Epithelial cell of esophagus (primary cell): ENCODE measurements at regions not wholly inside any gene's neighbourhood (a gene's known extent, or its start where the extent isn't known, plus 50 kb on each side); places are given as distances from the start of the nearest gene placed in this dataset.

Source experiments
- DNase-seq: peaks from one replicate; pipeline ENCODE4 v3.0.0; 2010; ENCODE audit warnings: low read depth
- H3K4me3 ChIP-seq: 2 replicates; pipeline ENCODE4 v1.5.1; 2011; ENCODE audit warnings: mild to moderate bottlenecking, low read length, control low read depth
- TF ChIP-seq, protein P1 (sequence below): IDR thresholded peaks from 2 replicates; pipeline ENCODE4 v1.5.1; 2011; ENCODE audit warnings: low read depth, mild to moderate bottlenecking, low read length, control low read depth, inconsistent platforms; ENCODE audit not compliant: insufficient read depth; ENCODE audit errors: missing control alignments

DNA sequence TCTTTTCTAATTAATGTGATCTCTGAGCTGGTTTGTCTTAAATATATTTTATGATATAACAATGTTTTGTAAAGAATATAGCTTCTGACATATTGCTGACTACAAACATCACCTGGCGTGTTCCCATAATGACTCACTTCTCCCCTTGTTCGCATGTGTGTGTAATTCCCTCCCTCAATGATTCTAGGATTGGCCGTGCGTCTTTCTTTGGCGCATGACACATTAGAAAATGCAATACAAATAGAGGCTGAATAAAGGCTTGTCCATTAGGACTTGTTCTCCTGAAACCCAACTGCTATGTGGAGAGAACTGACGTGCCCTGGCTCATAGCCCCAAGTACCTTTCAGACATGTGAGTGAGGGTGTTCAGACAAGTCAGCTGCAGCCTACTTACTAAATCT lies 159.7 kb upstream of the CDH20 start:
- H3K4me3 ChIP-seq = no peak overlapping the region
- peak; percentile 41 for DNase-seq
- TF ChIP-seq, protein P1, sequence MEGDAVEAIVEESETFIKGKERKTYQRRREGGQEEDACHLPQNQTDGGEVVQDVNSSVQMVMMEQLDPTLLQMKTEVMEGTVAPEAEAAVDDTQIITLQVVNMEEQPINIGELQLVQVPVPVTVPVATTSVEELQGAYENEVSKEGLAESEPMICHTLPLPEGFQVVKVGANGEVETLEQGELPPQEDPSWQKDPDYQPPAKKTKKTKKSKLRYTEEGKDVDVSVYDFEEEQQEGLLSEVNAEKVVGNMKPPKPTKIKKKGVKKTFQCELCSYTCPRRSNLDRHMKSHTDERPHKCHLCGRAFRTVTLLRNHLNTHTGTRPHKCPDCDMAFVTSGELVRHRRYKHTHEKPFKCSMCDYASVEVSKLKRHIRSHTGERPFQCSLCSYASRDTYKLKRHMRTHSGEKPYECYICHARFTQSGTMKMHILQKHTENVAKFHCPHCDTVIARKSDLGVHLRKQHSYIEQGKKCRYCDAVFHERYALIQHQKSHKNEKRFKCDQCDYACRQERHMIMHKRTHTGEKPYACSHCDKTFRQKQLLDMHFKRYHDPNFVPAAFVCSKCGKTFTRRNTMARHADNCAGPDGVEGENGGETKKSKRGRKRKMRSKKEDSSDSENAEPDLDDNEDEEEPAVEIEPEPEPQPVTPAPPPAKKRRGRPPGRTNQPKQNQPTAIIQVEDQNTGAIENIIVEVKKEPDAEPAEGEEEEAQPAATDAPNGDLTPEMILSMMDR = no peak

DNA sequence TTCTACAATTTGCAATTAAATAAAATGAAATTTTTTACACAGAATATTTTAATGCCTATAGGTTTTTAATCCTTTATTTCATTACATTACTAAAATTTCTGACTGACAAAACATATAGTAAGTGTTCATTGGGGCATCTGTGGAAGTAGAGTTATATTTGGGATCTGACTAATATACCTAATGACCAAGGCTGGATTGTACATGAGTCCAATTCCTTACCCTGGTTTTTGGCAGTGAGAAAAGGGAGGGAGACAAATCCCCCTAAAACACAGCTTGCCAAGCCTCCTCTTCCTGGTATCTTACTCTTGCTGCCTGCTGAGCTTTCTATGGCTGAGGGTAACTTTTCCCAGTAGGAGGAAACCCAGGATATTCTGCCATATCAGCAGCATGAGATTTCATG lies 149.4 kb upstream of the CDH20 start:
- DNase-seq = no peak
- TF ChIP-seq, protein P1 = no peak
- H3K4me3 ChIP-seq = no peak overlapping the region

DNA sequence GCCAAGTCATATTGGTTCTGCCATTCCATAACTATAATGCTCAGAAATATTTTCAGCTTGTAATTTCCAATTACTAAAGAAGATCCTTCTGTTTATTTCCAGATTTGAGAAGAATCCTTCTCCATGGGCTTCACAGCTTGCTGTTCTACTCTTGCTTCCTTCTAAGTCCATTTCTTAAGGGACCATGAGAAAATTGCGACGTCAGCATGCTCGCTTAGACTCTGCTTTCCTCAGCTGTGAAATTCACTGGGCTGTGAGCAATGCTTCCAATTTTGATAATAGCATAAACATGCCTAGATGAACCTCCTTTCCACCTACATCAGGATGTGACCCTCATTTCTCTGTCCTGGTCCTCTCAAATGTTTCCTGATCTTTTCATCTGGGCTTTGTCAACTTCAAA lies 145.3 kb upstream of the CDH20 start:
- TF ChIP-seq, protein P1 = no peak
- no peak for DNase-seq
- no peak overlapping the region for H3K4me3 ChIP-seq

DNA sequence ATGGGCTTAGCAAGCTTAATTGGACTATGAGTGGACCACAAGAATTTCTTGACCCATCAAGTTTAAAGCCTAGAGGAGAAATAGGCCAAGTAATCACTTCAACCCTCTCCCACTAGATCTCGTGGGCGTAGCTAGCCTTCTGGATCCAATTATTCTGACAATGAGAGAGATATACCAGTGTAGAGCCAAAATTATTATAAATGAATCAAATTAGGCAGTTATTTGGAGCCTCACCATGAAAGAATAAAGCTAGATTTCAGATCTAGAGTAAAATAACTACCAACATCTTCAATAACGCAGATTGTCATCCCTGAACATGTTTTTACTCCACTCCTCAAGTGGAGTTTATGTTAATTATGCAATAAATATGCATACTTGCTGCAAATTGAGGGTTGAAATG lies 143.9 kb upstream of the CDH20 start:
- H3K4me3 ChIP-seq = no peak overlapping the region
- no peak for DNase-seq
- TF ChIP-seq, protein P1 = no peak

DNA sequence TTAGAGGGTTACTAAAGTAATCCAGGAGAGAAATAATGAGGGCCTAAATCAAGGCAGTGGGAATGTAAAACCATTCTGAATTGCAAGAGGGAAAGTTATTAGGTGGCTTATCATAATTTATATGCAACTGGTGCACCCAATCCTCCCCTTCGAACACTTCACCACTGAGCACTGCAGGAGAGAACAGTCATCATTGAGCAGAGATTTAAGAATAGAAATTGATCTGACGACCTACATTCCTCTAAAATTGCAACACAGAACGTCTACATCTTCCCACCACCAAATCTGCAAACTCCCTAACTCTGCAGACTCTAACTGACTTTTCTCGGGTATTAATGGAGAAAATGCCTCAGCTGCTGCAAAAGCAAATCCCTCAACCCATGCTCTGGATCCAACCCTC lies 138.5 kb upstream of the CDH20 start:
- no peak overlapping the region for H3K4me3 ChIP-seq
- TF ChIP-seq, protein P1 = no peak
- DNase-seq = no peak

DNA sequence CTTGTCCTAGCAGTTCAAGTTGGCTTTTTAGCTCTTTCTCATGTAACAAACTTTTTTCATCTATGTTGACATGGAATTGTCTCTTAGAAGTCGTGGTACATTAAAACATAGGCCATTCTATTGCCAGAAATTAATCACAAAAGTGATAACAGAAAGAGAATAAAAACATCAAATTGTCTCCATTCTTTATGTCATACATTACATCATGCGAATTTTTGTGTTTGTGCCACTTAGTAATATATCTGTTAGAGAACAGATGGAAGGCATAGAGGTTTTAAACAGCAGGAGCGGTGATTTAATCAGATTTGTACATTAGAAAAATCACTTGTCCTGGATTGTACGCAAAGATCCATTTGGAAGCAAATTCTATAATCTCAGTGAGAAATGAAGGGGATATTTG lies 136.5 kb upstream of the CDH20 start:
- TF ChIP-seq, protein P1 = no peak
- no peak for DNase-seq
- no peak overlapping the region for H3K4me3 ChIP-seq

DNA sequence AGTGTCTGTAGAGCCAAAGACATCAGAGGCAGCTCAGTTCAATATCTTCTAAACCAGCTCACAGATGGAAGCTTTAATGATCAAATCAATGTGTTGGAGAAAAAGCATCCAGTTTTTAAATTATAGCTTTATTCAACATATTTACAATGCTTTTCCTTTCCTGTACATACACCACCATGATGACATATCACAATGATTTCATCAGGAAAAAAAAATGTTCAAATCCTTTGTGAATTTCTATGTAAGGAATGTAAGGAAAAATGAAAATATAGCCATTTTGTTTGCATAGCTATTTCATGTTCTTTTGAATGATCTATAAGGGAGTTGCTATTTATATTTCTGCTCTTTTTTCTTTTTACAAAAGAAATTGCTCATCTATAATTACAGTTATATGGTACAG lies 134.7 kb upstream of the CDH20 start:
- TF ChIP-seq, protein P1 = no peak
- DNase-seq = no peak
- H3K4me3 ChIP-seq = no peak overlapping the region
